H9 (cell line): ENCODE measurements at regions not wholly inside any gene's neighbourhood (a gene's known extent, or its start where the extent isn't known, plus 50 kb on each side); places are given as distances from the start of the nearest gene placed in this dataset.
"Not testable (repeated sequence)": the region's sequence is repeated elsewhere in the genome, so short reads cannot be mapped to it uniquely, and the experiment has no call there.

Experiments used
- DNase-seq: peaks from one replicate; pipeline ENCODE4 v3.0.0-alpha.2; 2017
- H2AFZ ChIP-seq: one replicate; pipeline ENCODE4 v1.6.1; 2013; ENCODE audit warnings: mild to moderate bottlenecking, low read length, control low read depth, moderate library complexity
- H2AK5ac ChIP-seq: 2 replicates; pipeline ENCODE4 v1.6.1; 2013; ENCODE audit warnings: low read length, control low read depth, mixed read lengths; ENCODE audit not compliant: insufficient read length
- H2BK120ac ChIP-seq: one replicate; pipeline ENCODE4 v1.6.1; 2013; ENCODE audit warnings: low read depth, mild to moderate bottlenecking, low read length, control low read depth, inconsistent platforms; ENCODE audit not compliant: poor library complexity, severe bottlenecking
- H2BK12ac ChIP-seq: 2 replicates; pipeline ENCODE4 v1.6.1; 2013; ENCODE audit warnings: low read length, control low read depth, mixed read lengths, low read depth; ENCODE audit not compliant: insufficient read length
- H2BK15ac ChIP-seq: 2 replicates; pipeline ENCODE4 v1.6.1; 2013; ENCODE audit warnings: low read depth, low read length, control low read depth
- H2BK20ac ChIP-seq: one replicate; pipeline ENCODE4 v1.6.1; 2013; ENCODE audit warnings: low read depth, mild to moderate bottlenecking, low read length, control low read depth, inconsistent platforms; ENCODE audit not compliant: poor library complexity, severe bottlenecking
- H2BK5ac ChIP-seq: 2 replicates; pipeline ENCODE4 v1.6.1; 2013; ENCODE audit warnings: low read length, control low read depth, mixed read lengths; ENCODE audit not compliant: insufficient read length
- H3K14ac ChIP-seq: 2 replicates; pipeline ENCODE4 v1.6.1; 2013; ENCODE audit warnings: low read length, control low read depth; ENCODE audit not compliant: insufficient read depth
- H3K18ac ChIP-seq: 2 replicates; pipeline ENCODE4 v1.6.1; 2013; ENCODE audit warnings: low read depth, mild to moderate bottlenecking, mixed read lengths, low read length, control low read depth; ENCODE audit not compliant: insufficient read length
- H3K23ac ChIP-seq: 2 replicates; pipeline ENCODE4 v1.6.1; 2013; ENCODE audit warnings: low read length, control low read depth, mixed read lengths, low read depth; ENCODE audit not compliant: insufficient read length
- H3K23me2 ChIP-seq: 2 replicates; pipeline ENCODE4 v1.6.1; 2013; ENCODE audit warnings: low read depth, mild to moderate bottlenecking, mixed read lengths, low read length, control low read depth; ENCODE audit not compliant: insufficient read length, poor library complexity, severe bottlenecking
- H3K27ac ChIP-seq: 2 replicates; pipeline ENCODE4 v1.5.1; 2013; ENCODE audit warnings: low read length, control low read depth, mixed read lengths, low read depth; ENCODE audit not compliant: insufficient read length
- H3K27me3 ChIP-seq: 2 replicates; pipeline ENCODE4 v1.6.1; 2013; ENCODE audit warnings: low read length, control low read depth, inconsistent platforms; ENCODE audit not compliant: insufficient read depth
- H3K4ac ChIP-seq: 2 replicates; pipeline ENCODE4 v1.6.1; 2013; ENCODE audit warnings: low read depth, mild to moderate bottlenecking, control low read depth, inconsistent platforms, low read length, moderate library complexity
- H3K4me1 ChIP-seq: 2 replicates; pipeline ENCODE4 v1.6.1; 2013; ENCODE audit warnings: low read length, control low read depth, inconsistent platforms; ENCODE audit not compliant: insufficient read depth
- H3K4me2 ChIP-seq: 2 replicates; pipeline ENCODE4 v1.6.1; 2013; ENCODE audit warnings: low read length, control low read depth, mixed read lengths; ENCODE audit not compliant: insufficient read length, insufficient read depth
- H3K56ac ChIP-seq: 2 replicates; pipeline ENCODE4 v1.6.1; 2013; ENCODE audit warnings: low read depth, mild to moderate bottlenecking, mixed read lengths, low read length, control low read depth; ENCODE audit not compliant: insufficient read length
- H3K79me1 ChIP-seq: 2 replicates; pipeline ENCODE4 v1.6.1; 2013; ENCODE audit warnings: low read depth, mild to moderate bottlenecking, moderate library complexity, low read length, control low read depth, inconsistent platforms; ENCODE audit not compliant: insufficient read depth, poor library complexity, severe bottlenecking
- H3K79me2 ChIP-seq: 2 replicates; pipeline ENCODE4 v1.6.1; 2013; ENCODE audit warnings: low read length, control low read depth, inconsistent platforms; ENCODE audit not compliant: insufficient read depth
- H3K9ac ChIP-seq: 2 replicates; pipeline ENCODE4 v1.6.1; 2013; ENCODE audit warnings: low read length, control low read depth, mixed read lengths; ENCODE audit not compliant: insufficient read length; ENCODE audit errors: extremely low read depth
- H3K9me3 ChIP-seq: one replicate; pipeline ENCODE4 v1.6.1; 2013; ENCODE audit warnings: low read depth, low read length, inconsistent platforms; ENCODE audit not compliant: control insufficient read depth
- H3T11ph ChIP-seq: one replicate; pipeline ENCODE4 v1.6.1; 2013; ENCODE audit warnings: mild to moderate bottlenecking, low read length, control low read depth, inconsistent platforms
- H4K20me1 ChIP-seq: one replicate; pipeline ENCODE4 v1.6.1; 2013; ENCODE audit not compliant: control insufficient read depth, insufficient read length, insufficient read depth
- H4K5ac ChIP-seq: 2 replicates; pipeline ENCODE4 v1.6.1; 2013; ENCODE audit warnings: low read depth, mild to moderate bottlenecking, mixed read lengths, low read length, control low read depth; ENCODE audit not compliant: insufficient read length
- H4K8ac ChIP-seq: replicated peaks from 2 replicates; pipeline ENCODE4 v1.6.1; 2013; ENCODE audit warnings: low read length, control low read depth, mixed read lengths, low read depth; ENCODE audit not compliant: insufficient read length
- H4K91ac ChIP-seq: 2 replicates; pipeline ENCODE4 v1.6.1; 2013; ENCODE audit warnings: low read depth, mild to moderate bottlenecking, moderate library complexity, mixed read lengths, low read length, control low read depth; ENCODE audit not compliant: insufficient read length
- H3K27ac Mint-ChIP-seq, 3 experiments: 2 replicates in 2 of 3; 3 replicates in 1 of 3; pipeline ENCODE4 v1.8.0; 2020 to 2021; ENCODE audit warnings: mixed read lengths in 3 of 3, mild to moderate bottlenecking in 1 of 3, moderate library complexity in 1 of 3
- H3K27me3 Mint-ChIP-seq: 2 replicates; pipeline ENCODE4 v1.8.0; 2021; ENCODE audit warnings: low read depth, mild to moderate bottlenecking, moderate library complexity, mixed read lengths
- H3K36me3 Mint-ChIP-seq, 3 experiments: 2 replicates in 2 of 3; 3 replicates in 1 of 3; pipeline ENCODE4 v1.8.0; 2020 to 2021; ENCODE audit warnings: low read depth in 3 of 3, mixed read lengths in 3 of 3; ENCODE audit not compliant: insufficient read depth in 1 of 3
- H3K4me1 Mint-ChIP-seq, 2 experiments: 2 replicates each; pipeline ENCODE4 v1.8.0; 2020; ENCODE audit warnings: mixed read lengths in 2 of 2
- H3K4me3 Mint-ChIP-seq, 2 experiments: 2 replicates in 1 of 2; 3 replicates in 1 of 2; pipeline ENCODE4 v1.8.0; 2020 to 2021; ENCODE audit warnings: mild to moderate bottlenecking in 2 of 2, mixed read lengths in 2 of 2, moderate library complexity in 1 of 2
- H3K9me3 Mint-ChIP-seq, 2 experiments: 2 replicates in 1 of 2; 3 replicates in 1 of 2; pipeline ENCODE4 v1.8.0; 2020; ENCODE audit warnings: mild to moderate bottlenecking in 2 of 2, mixed read lengths in 2 of 2, moderate library complexity in 1 of 2
- WGBS: extraction: QIAGEN DNeasy Blood & Tissue Kit; methylation state at CpG from one replicate; pipeline ENCODE4 v1.1.7; 2013; ENCODE audit warnings: missing lambda C conversion rate, low lambda C conversion rate, mixed read lengths; ENCODE audit not compliant: insufficient read length; ENCODE audit errors: extremely low coverage; 5-methylcytosine and 5-hydroxymethylcytosine counted together
- TF ChIP-seq, protein P1 (sequence below): fragments of 200-600 bp; sonication (generic); conservative IDR thresholded peaks from 3 replicates; pipeline ENCODE4 v1.8.0; 2021; ENCODE audit warnings: antibody characterized with exemption, mild to moderate bottlenecking

GRCh38 chr1:168403140-168403539 is 122.5 kb downstream of the TBX19 start:
- Histone ChIP-seq H3T11ph (no peak overlapping the region), H2AFZ (no peak overlapping the region), H2BK120ac (no peak overlapping the region), H2BK5ac (no peak overlapping the region), H3K18ac (no peak overlapping the region), H4K91ac (no peak overlapping the region), H4K5ac (no peak overlapping the region), H3K4me2 (no peak overlapping the region), H2AK5ac (no peak overlapping the region), H3K27ac (no peak overlapping the region), H3K14ac (no peak overlapping the region), H3K79me2 (no peaks in the 10 kb centered on the region), H3K4me1 (peaks cover 5% of the 10 kb centered on the region), H3K4ac (no peak overlapping the region), H2BK12ac (no peak overlapping the region), H3K9me3 (no peaks in the 10 kb centered on the region), H3K79me1 (no peaks in the 10 kb centered on the region), H2BK20ac (no peak overlapping the region), H3K9ac (no peak overlapping the region), H3K56ac (no peak overlapping the region), H3K23ac (no peak overlapping the region), H3K23me2 (no peaks in the 10 kb centered on the region), H4K20me1 (no peaks in the 10 kb centered on the region), H4K8ac (no peak overlapping the region), H3K27me3 (no peaks in the 10 kb centered on the region), H2BK15ac (no peak overlapping the region)
- no peak for DNase-seq
- Mint-ChIP-seq H3K4me1 (peaks cover 4 to 9% of the 10 kb centered on the region in 2 experiments), H3K36me3 (peaks cover 0 to 3% (median 0%) of the 10 kb centered on the region in 3 experiments; a peak in 1 of 7 replicates), H3K9me3 (peaks cover 0 to 3% of the 10 kb centered on the region in 2 experiments; a peak in 3 of 5 replicates), H3K27ac (no peak overlapping the region), H3K27me3 (peaks cover 1% of the 10 kb centered on the region; the same call in 1 of the 2 replicates), H3K4me3 (no peak overlapping the region)
- TF ChIP-seq, protein P1, sequence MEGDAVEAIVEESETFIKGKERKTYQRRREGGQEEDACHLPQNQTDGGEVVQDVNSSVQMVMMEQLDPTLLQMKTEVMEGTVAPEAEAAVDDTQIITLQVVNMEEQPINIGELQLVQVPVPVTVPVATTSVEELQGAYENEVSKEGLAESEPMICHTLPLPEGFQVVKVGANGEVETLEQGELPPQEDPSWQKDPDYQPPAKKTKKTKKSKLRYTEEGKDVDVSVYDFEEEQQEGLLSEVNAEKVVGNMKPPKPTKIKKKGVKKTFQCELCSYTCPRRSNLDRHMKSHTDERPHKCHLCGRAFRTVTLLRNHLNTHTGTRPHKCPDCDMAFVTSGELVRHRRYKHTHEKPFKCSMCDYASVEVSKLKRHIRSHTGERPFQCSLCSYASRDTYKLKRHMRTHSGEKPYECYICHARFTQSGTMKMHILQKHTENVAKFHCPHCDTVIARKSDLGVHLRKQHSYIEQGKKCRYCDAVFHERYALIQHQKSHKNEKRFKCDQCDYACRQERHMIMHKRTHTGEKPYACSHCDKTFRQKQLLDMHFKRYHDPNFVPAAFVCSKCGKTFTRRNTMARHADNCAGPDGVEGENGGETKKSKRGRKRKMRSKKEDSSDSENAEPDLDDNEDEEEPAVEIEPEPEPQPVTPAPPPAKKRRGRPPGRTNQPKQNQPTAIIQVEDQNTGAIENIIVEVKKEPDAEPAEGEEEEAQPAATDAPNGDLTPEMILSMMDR = no peak
- WGBS = no CpG with 5 or more reads among the region's 2 CpGs

DNA sequence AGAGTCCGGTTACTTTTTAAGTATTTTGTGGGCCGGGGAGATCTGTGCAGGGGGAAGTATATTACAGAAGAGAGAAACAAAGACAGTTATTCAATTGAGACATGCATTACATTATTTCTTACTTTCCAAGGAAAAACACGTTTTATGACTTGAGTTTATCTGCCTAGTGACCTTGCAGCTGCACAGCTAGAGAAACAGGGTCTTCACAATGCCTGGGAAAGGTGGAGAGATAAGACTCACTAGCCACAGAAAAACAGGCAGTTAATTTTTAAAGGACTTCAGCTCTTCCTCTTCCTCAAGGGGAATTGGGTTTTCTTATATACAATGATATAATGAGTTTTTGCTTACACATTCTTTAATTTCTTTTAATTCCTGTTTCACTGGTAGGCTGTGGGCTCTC is 121.8 kb downstream of the TBX19 start:
- H3K56ac ChIP-seq, H3K23me2 ChIP-seq, H3K27me3 ChIP-seq, H3K36me3 Mint-ChIP-seq, H3K27ac Mint-ChIP-seq, H2BK20ac ChIP-seq, H3K9me3 Mint-ChIP-seq, H3K79me1 ChIP-seq, H2BK15ac ChIP-seq, H3K4me2 ChIP-seq, H2BK120ac ChIP-seq, H3K27me3 Mint-ChIP-seq, H3K4ac ChIP-seq, H2AK5ac ChIP-seq, H3K27ac ChIP-seq, H4K8ac ChIP-seq, H3K4me3 Mint-ChIP-seq, H3K23ac ChIP-seq, H3K79me2 ChIP-seq, H3T11ph ChIP-seq, H3K18ac ChIP-seq, H4K91ac ChIP-seq, H3K4me1 ChIP-seq, H3K9me3 ChIP-seq, H4K5ac ChIP-seq, H2BK5ac ChIP-seq, H2AFZ ChIP-seq, H4K20me1 ChIP-seq, H3K4me1 Mint-ChIP-seq, H2BK12ac ChIP-seq, H3K14ac ChIP-seq, H3K9ac ChIP-seq, DNase-seq: not testable (repeated sequence)
- no CpG with 5 or more reads among the region's 3 CpGs for WGBS
